ENCODE measurements at regions not wholly inside any gene's neighbourhood (a gene's known extent, or its start where the extent isn't known, plus 50 kb on each side); places are given as distances from the start of the nearest gene placed in this dataset.

DNA sequence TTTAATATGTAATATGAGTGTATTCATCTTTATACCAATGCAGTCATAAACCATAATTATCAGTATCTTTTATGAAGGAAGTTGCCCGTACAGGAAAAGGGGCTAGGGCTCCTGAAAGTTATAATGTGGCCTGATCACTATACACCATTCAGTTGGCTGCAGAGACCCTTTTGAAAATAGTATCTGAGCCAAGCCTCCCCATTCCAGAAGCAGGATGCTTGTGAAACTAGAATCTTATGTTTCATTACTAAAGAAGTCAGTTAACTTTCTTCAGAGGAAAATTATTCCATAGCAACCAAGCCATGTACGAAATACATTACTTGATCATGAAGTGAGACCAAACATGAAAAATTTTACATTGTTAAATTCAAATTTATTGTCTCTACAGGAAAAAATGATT, 251.5 kb upstream of the TCF21 start:
- Histone ChIP-seq H3K4me1 (ENCODE audit: insufficient read depth, low read length) (peaks cover 1% of the 10 kb centered on the region), H3K4me2 (ENCODE audit: insufficient read depth, low read length) (no peak overlapping the region), H3K9me3 (ENCODE audit: low read depth, low read length) (no peaks in the 10 kb centered on the region), H3K36me3 (ENCODE audit: insufficient read depth, low read length) (no peaks in the 10 kb centered on the region), H3K27ac (ENCODE audit: low read depth, low read length) (no peak overlapping the region), H3K27me3 (ENCODE audit: insufficient read depth, low read length) (no peaks in the 10 kb centered on the region), H2AFZ (ENCODE audit: low read length) (no peak overlapping the region), H4K20me1 (ENCODE audit: insufficient read depth, low read length) (no peaks in the 10 kb centered on the region), H3K4me3 (ENCODE audit: insufficient read depth, low read length) (no peak overlapping the region), H3K79me2 (ENCODE audit: insufficient read depth, low read length) (no peaks in the 10 kb centered on the region)
- TF ChIP-seq, protein P1, sequence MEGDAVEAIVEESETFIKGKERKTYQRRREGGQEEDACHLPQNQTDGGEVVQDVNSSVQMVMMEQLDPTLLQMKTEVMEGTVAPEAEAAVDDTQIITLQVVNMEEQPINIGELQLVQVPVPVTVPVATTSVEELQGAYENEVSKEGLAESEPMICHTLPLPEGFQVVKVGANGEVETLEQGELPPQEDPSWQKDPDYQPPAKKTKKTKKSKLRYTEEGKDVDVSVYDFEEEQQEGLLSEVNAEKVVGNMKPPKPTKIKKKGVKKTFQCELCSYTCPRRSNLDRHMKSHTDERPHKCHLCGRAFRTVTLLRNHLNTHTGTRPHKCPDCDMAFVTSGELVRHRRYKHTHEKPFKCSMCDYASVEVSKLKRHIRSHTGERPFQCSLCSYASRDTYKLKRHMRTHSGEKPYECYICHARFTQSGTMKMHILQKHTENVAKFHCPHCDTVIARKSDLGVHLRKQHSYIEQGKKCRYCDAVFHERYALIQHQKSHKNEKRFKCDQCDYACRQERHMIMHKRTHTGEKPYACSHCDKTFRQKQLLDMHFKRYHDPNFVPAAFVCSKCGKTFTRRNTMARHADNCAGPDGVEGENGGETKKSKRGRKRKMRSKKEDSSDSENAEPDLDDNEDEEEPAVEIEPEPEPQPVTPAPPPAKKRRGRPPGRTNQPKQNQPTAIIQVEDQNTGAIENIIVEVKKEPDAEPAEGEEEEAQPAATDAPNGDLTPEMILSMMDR (IDR thresholded peaks at IDR 0.05; ENCODE audit: extremely low read depth, low read depth, low read length) = no peak
- DNase-seq (ENCODE audit: insufficient read length, low spot score, missing footprints) = no peak

DNA sequence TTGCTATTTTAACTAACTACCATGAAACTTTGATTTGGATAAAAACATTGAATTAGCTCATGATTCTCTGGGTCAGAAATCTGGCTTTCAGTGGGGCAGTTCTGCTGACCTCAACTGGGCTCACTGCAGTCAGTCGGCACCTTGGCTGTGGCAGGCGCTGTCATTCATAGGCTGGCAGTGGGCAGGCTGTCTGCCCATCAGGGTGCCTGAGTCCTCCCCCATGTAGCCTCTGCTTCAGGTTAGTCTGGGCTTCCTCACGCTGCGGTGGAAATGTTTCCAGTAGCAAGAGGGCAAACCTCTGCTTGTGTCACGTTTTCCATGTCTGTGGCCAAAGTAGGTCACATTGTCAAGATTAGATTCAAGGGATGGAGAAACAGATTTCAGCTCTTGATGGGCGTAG, 251.0 kb upstream of the TCF21 start:
- no peak for DNase-seq (ENCODE audit: insufficient read length, low spot score, missing footprints)

DNA sequence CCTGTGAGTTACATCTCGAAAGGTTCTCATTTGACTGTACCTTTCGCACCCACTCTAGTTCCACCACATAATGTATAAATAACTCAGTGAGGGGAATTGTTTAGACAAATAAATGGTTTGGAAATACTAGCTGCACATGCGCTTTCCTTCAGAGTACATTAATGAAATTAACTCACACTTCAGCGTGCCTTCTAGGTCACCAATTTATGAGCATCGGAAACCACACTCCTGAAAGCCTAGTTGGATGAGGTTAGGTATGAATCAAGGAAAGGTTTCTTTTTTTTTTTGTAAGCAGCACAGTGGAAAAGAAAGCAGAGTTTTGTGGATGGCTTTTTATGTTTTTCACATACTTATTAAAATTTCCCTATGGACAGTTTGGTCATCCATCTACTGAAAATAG, 247.8 kb upstream of the TCF21 start:
- H4K20me1 ChIP-seq (ENCODE audit: insufficient read depth, low read length) = no peaks in the 10 kb centered on the region
- TF ChIP-seq, protein P1 (IDR thresholded peaks at IDR 0.05; ENCODE audit: extremely low read depth, low read depth, low read length) = no peak
- no peaks in the 10 kb centered on the region for H3K36me3 ChIP-seq (ENCODE audit: insufficient read depth, low read length)
- H3K9me3 ChIP-seq (ENCODE audit: low read depth, low read length) = no peaks in the 10 kb centered on the region
- H3K27ac ChIP-seq (ENCODE audit: low read depth, low read length) = no peak overlapping the region
- no peak for DNase-seq (ENCODE audit: insufficient read length, low spot score, missing footprints)
- H2AFZ ChIP-seq (ENCODE audit: low read length) = peak overlapping the region; percentile 52
- H3K27me3 ChIP-seq (ENCODE audit: insufficient read depth, low read length) = no peaks in the 10 kb centered on the region
- H3K4me2 ChIP-seq (ENCODE audit: insufficient read depth, low read length) = no peak overlapping the region
- H3K4me3 ChIP-seq (ENCODE audit: insufficient read depth, low read length) = no peak overlapping the region
- peaks cover 18% of the 10 kb centered on the region for H3K4me1 ChIP-seq (ENCODE audit: insufficient read depth, low read length)
- no peaks in the 10 kb centered on the region for H3K79me2 ChIP-seq (ENCODE audit: insufficient read depth, low read length)

More for the DNA sequence above, 251.0 kb upstream of the TCF21 start:
- Histone ChIP-seq H3K27ac (ENCODE audit: low read depth, low read length) (no peak overlapping the region), H4K20me1 (ENCODE audit: insufficient read depth, low read length) (no peaks in the 10 kb centered on the region), H2AFZ (ENCODE audit: low read length) (peak overlapping the region; percentile 52), H3K9me3 (ENCODE audit: low read depth, low read length) (no peaks in the 10 kb centered on the region), H3K36me3 (ENCODE audit: insufficient read depth, low read length) (no peaks in the 10 kb centered on the region), H3K4me2 (ENCODE audit: insufficient read depth, low read length) (no peak overlapping the region), H3K27me3 (ENCODE audit: insufficient read depth, low read length) (no peaks in the 10 kb centered on the region), H3K79me2 (ENCODE audit: insufficient read depth, low read length) (no peaks in the 10 kb centered on the region), H3K4me1 (ENCODE audit: insufficient read depth, low read length) (no peaks in the 10 kb centered on the region), H3K4me3 (ENCODE audit: insufficient read depth, low read length) (no peak overlapping the region)
- TF ChIP-seq, protein P1 (IDR thresholded peaks at IDR 0.05; ENCODE audit: extremely low read depth, low read depth, low read length) = no peak

DNA sequence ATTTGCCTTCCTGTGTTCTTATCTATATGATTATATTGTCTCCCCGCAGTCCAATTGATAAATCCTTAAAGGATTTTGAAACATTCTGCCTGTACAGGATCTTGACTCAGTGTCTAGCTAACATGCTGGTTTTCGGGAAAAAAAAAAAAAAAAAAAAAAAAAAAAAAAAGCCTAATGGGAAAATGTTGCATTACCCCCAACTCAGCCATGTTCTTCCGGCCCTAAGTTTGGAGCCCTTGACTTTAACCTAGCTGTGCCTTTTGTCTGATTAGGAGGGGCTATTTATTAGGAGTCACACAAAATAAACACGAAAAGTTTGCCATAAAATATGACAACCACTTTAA, 244.4 kb upstream of the TCF21 start:
- Histone ChIP-seq H3K4me3 (ENCODE audit: insufficient read depth, low read length) (no peak overlapping the region), H2AFZ (ENCODE audit: low read length) (no peak overlapping the region), H3K27ac (ENCODE audit: low read depth, low read length) (peak overlapping the region; percentile 64), H3K36me3 (ENCODE audit: insufficient read depth, low read length) (no peaks in the 10 kb centered on the region), H3K27me3 (ENCODE audit: insufficient read depth, low read length) (no peaks in the 10 kb centered on the region), H3K4me2 (ENCODE audit: insufficient read depth, low read length) (no peak overlapping the region), H3K9me3 (ENCODE audit: low read depth, low read length) (no peaks in the 10 kb centered on the region), H3K4me1 (ENCODE audit: insufficient read depth, low read length) (peaks cover 34% of the 10 kb centered on the region), H3K79me2 (ENCODE audit: insufficient read depth, low read length) (no peaks in the 10 kb centered on the region), H4K20me1 (ENCODE audit: insufficient read depth, low read length) (no peaks in the 10 kb centered on the region)
- no peak for DNase-seq (ENCODE audit: insufficient read length, low spot score, missing footprints)
- TF ChIP-seq, protein P1 (IDR thresholded peaks at IDR 0.05; ENCODE audit: extremely low read depth, low read depth, low read length) = no peak
